IMR-90 (cell line): ENCODE measurements at regions not wholly inside any gene's neighbourhood (a gene's known extent, or its start where the extent isn't known, plus 50 kb on each side); places are given as distances from the start of the nearest gene placed in this dataset.

Experiments used
- ATAC-seq: fragments of 200-7000 bp; cut with Tn5 transposase; 2 replicates; pipeline ENCODE4 v1.9.1; 2020; ENCODE audit warnings: low read depth, mild to moderate bottlenecking, moderate library complexity
- BruUV-seq: library from RNA; stranded (reverse); fragments of 400-500 nt; replicated peaks from 2 replicates; lab custom pipeline; 2021; lab: Mats Ljungman, UMichigan
- CTCF ChIA-PET: fragments of 300-600 bp; formaldehyde crosslinking; extraction: SDS; loops from one replicate; lab custom pipeline; 2021; ENCODE audit warnings: antibody characterized with exemption; lab: Yijun Ruan, JAX
- POLR2A ChIA-PET: fragments of 300-600 bp; sonication (Branson Sonifier 250); formaldehyde crosslinking; loops from one replicate; lab custom pipeline; 2022; ENCODE audit warnings: antibody characterized with exemption; ENCODE audit not compliant: unreplicated experiment; lab: Charles Lee
- DNase-seq: peaks from one replicate; pipeline ENCODE4 v3.0.0; 2013
- H2AFZ ChIP-seq: replicated peaks from 2 replicates; pipeline ENCODE3; 2013; ENCODE audit warnings: low read length, mild to moderate bottlenecking; ENCODE audit not compliant: poor library complexity
- H2AK5ac ChIP-seq: 2 replicates; pipeline ENCODE4 v1.6.1; 2013; ENCODE audit warnings: low read depth, low read length, inconsistent platforms
- H2AK9ac ChIP-seq: replicated peaks from 2 replicates; pipeline ENCODE3; 2013; ENCODE audit warnings: mild to moderate bottlenecking, low read depth, low read length, moderate library complexity; ENCODE audit not compliant: poor library complexity
- H2BK120ac ChIP-seq: 2 replicates; pipeline ENCODE4 v1.6.1; 2013; ENCODE audit warnings: low read depth, low read length, inconsistent platforms
- H2BK15ac ChIP-seq: 3 replicates; pipeline ENCODE4 v1.6.1; 2013; ENCODE audit warnings: low read depth, low read length, inconsistent platforms
- H2BK20ac ChIP-seq: 2 replicates; pipeline ENCODE4 v1.6.1; 2013; ENCODE audit warnings: low read depth, mild to moderate bottlenecking, inconsistent platforms, low read length, moderate library complexity
- H2BK5ac ChIP-seq: 2 replicates; pipeline ENCODE4 v1.6.1; 2013; ENCODE audit warnings: mild to moderate bottlenecking, low read depth, low read length, inconsistent platforms; ENCODE audit not compliant: poor library complexity, severe bottlenecking
- H3K14ac ChIP-seq: replicated peaks from 2 replicates; pipeline ENCODE4 v1.6.1; 2013; ENCODE audit warnings: low read depth, low read length, inconsistent platforms
- H3K18ac ChIP-seq: 2 replicates; pipeline ENCODE4 v1.6.1; 2013; ENCODE audit warnings: low read depth, low read length, control low read depth
- H3K23ac ChIP-seq: 2 replicates; pipeline ENCODE4 v1.6.1; 2013; ENCODE audit warnings: low read depth, low read length, inconsistent platforms
- H3K27ac ChIP-seq: 2 replicates; pipeline ENCODE4 v1.5.1; 2013; ENCODE audit warnings: mild to moderate bottlenecking, control low read depth, low read length; ENCODE audit not compliant: insufficient read depth
- H3K27me3 ChIP-seq: 2 replicates; pipeline ENCODE4 v1.6.1; 2013; ENCODE audit warnings: low read length; ENCODE audit not compliant: control insufficient read depth, insufficient read depth
- H3K36me3 ChIP-seq: 2 replicates; pipeline ENCODE4 v1.6.1; 2013; ENCODE audit warnings: low read length, mixed read lengths; ENCODE audit not compliant: control insufficient read depth, insufficient read depth
- H3K4ac ChIP-seq: 2 replicates; pipeline ENCODE4 v1.6.1; 2013; ENCODE audit warnings: low read depth, low read length, inconsistent platforms
- H3K4me1 ChIP-seq: 2 replicates; pipeline ENCODE4 v1.6.1; 2013; ENCODE audit warnings: low read length, mixed read lengths; ENCODE audit not compliant: control insufficient read depth, insufficient read depth
- H3K4me2 ChIP-seq: 2 replicates; pipeline ENCODE4 v1.6.1; 2013; ENCODE audit warnings: low read depth, mild to moderate bottlenecking, control low read depth, low read length, moderate library complexity
- H3K4me3 ChIP-seq: 2 replicates; pipeline ENCODE4 v1.5.1; 2013; ENCODE audit warnings: low read depth, mild to moderate bottlenecking, control low read depth, low read length, moderate library complexity; ENCODE audit not compliant: insufficient read depth
- H3K56ac ChIP-seq: 2 replicates; pipeline ENCODE4 v1.6.1; 2013; ENCODE audit warnings: low read length, inconsistent platforms; ENCODE audit not compliant: insufficient read depth; ENCODE audit errors: extremely low read depth
- H3K79me1 ChIP-seq, 2 experiments: 2 replicates each; pipeline ENCODE4 v1.6.1; 2013; ENCODE audit warnings: low read length in 2 of 2, inconsistent platforms in 1 of 2, low read depth in 1 of 2
- H3K9ac ChIP-seq: 2 replicates; pipeline ENCODE4 v1.6.1; 2013; ENCODE audit warnings: low read depth, low read length, control low read depth
- H3K9me1 ChIP-seq: 2 replicates; pipeline ENCODE4 v1.6.1; 2013; ENCODE audit warnings: low read length, inconsistent platforms; ENCODE audit not compliant: insufficient read depth
- H3K9me3 ChIP-seq: 2 replicates; pipeline ENCODE4 v1.6.1; 2013; ENCODE audit warnings: low read length; ENCODE audit not compliant: control insufficient read depth, insufficient read depth
- H4K20me1 ChIP-seq: 2 replicates; pipeline ENCODE4 v1.6.1; 2013; ENCODE audit warnings: low read length, inconsistent platforms; ENCODE audit not compliant: insufficient read depth
- H4K5ac ChIP-seq: 2 replicates; pipeline ENCODE4 v1.6.1; 2013; ENCODE audit warnings: mild to moderate bottlenecking, low read depth, low read length, control low read depth
- H4K8ac ChIP-seq, 2 experiments: 2 replicates each; pipeline ENCODE4 v1.6.1; 2013; ENCODE audit warnings: low read depth in 2 of 2, low read length in 2 of 2, control low read depth in 1 of 2, inconsistent platforms in 1 of 2
- H4K91ac ChIP-seq: 2 replicates; pipeline ENCODE4 v1.6.1; 2013; ENCODE audit warnings: low read depth, low read length, inconsistent platforms; ENCODE audit not compliant: insufficient read depth
- CEBPB ChIP-seq: IDR thresholded peaks from 2 replicates; pipeline ENCODE4 v1.6.1; 2012; ENCODE audit warnings: low read depth, low read length, improper control_type of control experiment
- ELK1 ChIP-seq: fragments of 150-350 bp; IDR thresholded peaks from 2 replicates; pipeline ENCODE4 v1.6.1; 2016; ENCODE audit warnings: low read depth, mild to moderate bottlenecking, low read length, moderate library complexity, borderline replicate concordance
- FOS ChIP-seq: fragments of 150-350 bp; IDR thresholded peaks from 2 replicates; pipeline ENCODE4 v1.6.1; 2016; ENCODE audit warnings: low read depth, low read length
- MAFK ChIP-seq: IDR thresholded peaks from 2 replicates; pipeline ENCODE4 v1.6.1; 2012; ENCODE audit warnings: low read depth, low read length, improper control_type of control experiment
- RCOR1 ChIP-seq: IDR thresholded peaks from 2 replicates; pipeline ENCODE4 v1.6.1; 2012; ENCODE audit warnings: mild to moderate bottlenecking, low read length, improper control_type of control experiment; ENCODE audit not compliant: insufficient replicate concordance
- RFX5 ChIP-seq: IDR thresholded peaks from 2 replicates; pipeline ENCODE4 v1.8.0; 2012; ENCODE audit warnings: low read depth, mild to moderate bottlenecking, low read length, moderate library complexity
- WGBS, 2 experiments: methylation state at CpG; one replicate each; pipeline versions ENCODE4 v1.1.5 to v1.1.7; 2013; ENCODE audit warnings: missing lambda C conversion rate in 2 of 2; ENCODE audit not compliant: insufficient read length in 1 of 2; ENCODE audit errors: extremely low coverage in 2 of 2; 5-methylcytosine and 5-hydroxymethylcytosine counted together
- dilution Hi-C: fragments of 300-500 bp; cut with HindIII; formaldehyde crosslinking; loops from one replicate; pipeline ENCODE4 v1.14.3; 2018; ENCODE audit warnings: low sequenced_read_pairs; ENCODE audit not compliant: unreplicated experiment
- in situ Hi-C: fragments of 300-500 bp; cut with MboI; formaldehyde crosslinking; loops from 3 replicates; pipeline ENCODE4 v1.14.3; 2019; ENCODE audit warnings: low sequenced_read_pairs, inconsistent platforms, mixed read lengths
- intact Hi-C: fragments of 100-400 bp; cut with micrococcal nuclease; formaldehyde crosslinking; loops from 2 replicates; pipeline ENCODE4 v1.10.0; 2022

- dilution Hi-C loops (no loop called here), intact Hi-C loops (no loop called here), in situ Hi-C loops (no loop called here)
- POLR2A ChIA-PET: no interaction called here
- Histone ChIP-seq H2BK15ac (no peak overlapping the region), H4K20me1 (no peaks in the 10 kb centered on the region), H2BK120ac (no peak overlapping the region), H3K9me1 (no peaks in the 10 kb centered on the region), H3K23ac (no peak overlapping the region), H3K14ac (no peak overlapping the region), H3K79me1 (no peaks in the 10 kb centered on the region), H2BK20ac (no peak overlapping the region), H2AK5ac (no peak overlapping the region), H3K18ac (no peak overlapping the region), H3K9me3 (no peaks in the 10 kb centered on the region), H3K4me2 (no peak overlapping the region), H3K56ac (no peak overlapping the region), H2AK9ac (no peak overlapping the region), H2BK5ac (no peak overlapping the region), H3K36me3 (no peaks in the 10 kb centered on the region), H2AFZ (no peak overlapping the region), H4K5ac (no peak overlapping the region), H3K4me1 (no peaks in the 10 kb centered on the region; the same call in 1 of the 2 replicates), H3K4ac (no peak overlapping the region), H4K91ac (no peak overlapping the region), H3K27me3 (no peaks in the 10 kb centered on the region), H4K8ac (no peak overlapping the region), H3K9ac (no peak overlapping the region), H3K27ac (no peak overlapping the region), H3K4me3 (no peak overlapping the region)
- WGBS, 2 experiments: no CpG with 5 or more reads among the region's 1 CpG
- TF ChIP-seq RCOR1 (no peak), CEBPB (no peak), MAFK (no peak), ELK1 (no peak), RFX5 (no peak), FOS (no peak)
- DNase-seq (no peak), ATAC-seq (no peak)
- no TSS peak for BruUV-seq
- CTCF ChIA-PET: no interaction called here
Measured at GRCh38 chr4:14023896-14024295, 396.4 kb upstream of the BOD1L1 start.
